LNCAP (cell line): ENCODE measurements at regions not wholly inside any gene's neighbourhood (a gene's known extent, or its start where the extent isn't known, plus 50 kb on each side); places are given as distances from the start of the nearest gene placed in this dataset.

Experiments used
- CTCF ChIP-seq: fragments of 450-650 bp; IDR thresholded peaks from 2 replicates; pipeline ENCODE4 v1.5.1; 2017; ENCODE audit warnings: mild to moderate bottlenecking

GRCh38 chr4:154164931-154165839 lies 326.4 kb downstream of the DCHS2 start:
- TF ChIP-seq CTCF, result no peak

DNA sequence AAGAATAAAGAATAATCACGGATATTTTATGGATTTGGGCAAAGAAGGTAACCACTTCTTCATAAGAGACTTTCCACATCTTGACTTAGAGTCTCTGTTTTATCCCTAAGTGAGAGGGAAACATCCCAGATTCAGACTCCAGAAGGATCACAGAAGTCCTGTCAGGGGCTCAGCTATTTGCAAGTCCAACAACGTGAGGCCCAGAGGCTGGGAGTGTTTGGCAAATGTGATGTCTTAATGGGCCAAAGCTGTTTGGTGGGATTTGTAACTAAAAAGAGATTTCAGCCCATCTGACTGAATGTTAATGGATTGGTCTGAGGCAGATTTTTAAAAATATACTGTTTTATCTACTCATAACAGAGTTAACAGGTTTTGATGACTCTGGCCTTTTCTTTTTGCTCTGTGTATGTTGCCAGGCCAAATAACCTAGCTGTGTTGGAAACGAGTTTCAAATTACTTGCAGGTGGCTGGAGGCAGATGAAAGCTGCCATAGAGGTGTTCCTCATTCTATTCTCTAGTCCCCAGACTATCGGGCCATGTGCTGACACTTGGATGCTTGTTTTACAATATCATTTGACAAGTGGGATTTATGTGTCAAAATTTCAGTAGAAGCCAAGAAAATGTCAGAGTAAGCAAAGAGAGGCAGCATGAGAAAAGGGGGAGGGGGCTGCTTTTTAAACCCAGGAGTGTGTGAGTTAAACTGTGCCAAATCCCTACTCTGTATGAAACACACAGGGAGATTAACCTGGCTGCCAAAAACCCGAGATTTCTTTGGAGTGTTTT lies 330.9 kb downstream of the DCHS2 start:
- no peak for TF ChIP-seq CTCF

DNA sequence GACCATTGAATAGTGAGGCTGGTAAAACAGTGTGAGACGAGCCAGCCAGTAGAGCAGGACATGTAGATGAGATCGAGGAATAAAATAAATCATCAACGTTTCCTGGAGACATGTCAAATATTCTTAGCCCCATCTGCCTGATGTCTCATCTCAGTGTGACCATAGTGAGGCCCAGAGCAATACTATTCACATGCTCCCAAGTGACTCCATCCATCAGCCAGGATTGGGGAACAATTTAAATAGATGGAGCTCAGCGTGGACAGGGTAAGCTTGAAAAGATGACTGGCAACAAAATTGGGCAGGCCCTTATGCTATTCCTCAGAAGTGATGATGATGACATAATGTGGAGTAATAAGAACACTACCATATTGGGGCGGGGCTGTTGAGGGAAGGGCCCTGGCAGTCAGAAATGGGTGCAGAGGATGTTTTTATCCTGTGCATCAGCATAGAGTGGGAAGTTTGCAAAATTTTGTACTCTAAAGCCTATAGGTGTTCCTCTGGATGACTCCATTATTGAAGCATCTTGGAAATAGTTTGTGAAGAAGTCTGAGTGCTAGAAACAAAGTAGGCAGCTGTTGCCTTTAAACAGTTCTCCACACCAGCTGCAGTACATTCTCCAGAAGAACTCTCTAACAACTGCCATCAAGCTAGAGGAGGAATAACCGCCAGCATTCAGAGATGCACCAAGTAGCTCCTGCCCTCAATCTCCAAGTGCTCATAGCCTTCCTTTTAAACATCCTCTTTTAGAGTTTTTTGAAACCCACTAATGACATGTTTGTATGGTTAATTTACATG lies 333.0 kb downstream of the DCHS2 start:
- TF ChIP-seq CTCF, result no peak

GRCh38 chr4:154152546-154152945 lies 339.1 kb downstream of the DCHS2 start:
- no peak for TF ChIP-seq CTCF

DNA sequence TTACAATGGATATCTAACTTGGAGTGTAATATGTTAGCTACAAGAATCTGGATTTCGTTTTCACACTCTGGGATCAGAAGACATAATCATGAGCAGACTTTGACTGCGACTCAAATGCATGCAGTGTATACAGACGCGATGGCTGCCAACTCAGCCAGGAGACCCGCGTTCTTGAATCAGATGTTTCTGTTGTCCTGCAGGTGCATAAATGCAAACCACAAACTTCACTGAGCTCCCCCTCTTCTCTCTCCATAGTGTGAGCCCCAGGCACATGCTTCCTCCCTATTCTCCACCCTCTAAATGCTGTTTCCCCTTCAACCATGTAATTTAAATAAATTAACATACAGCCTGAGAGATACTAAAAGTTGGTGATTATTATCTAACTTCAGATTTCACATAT lies 347.9 kb downstream of the DCHS2 start:
- no peak for TF ChIP-seq CTCF

DNA sequence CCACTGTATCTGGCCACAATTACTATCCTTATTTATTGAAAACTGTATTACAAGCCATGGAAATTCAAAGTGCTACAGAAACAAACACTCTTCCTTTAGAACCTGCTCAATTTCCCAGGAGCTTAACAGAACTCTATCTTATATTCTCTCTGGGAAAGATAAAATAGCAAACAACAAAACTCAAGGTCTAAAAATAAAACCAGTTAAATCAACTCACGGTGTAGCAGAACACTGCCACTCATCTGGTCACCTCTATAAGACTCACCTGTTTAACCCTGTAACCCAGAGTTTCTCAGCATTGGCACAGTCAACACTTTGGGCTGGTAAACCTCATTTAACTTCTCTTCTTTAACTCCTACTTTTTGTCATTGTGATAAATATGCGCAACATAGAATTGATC lies 348.9 kb downstream of the DCHS2 start:
- no peak for TF ChIP-seq CTCF

- TF ChIP-seq CTCF, result no peak
Observed at GRCh38 chr4:154140869-154141268, 350.7 kb downstream of the DCHS2 start.
